ENCODE measurements at regions not wholly inside any gene's neighbourhood (a gene's known extent, or its start where the extent isn't known, plus 50 kb on each side); places are given as distances from the start of the nearest gene placed in this dataset.

GRCh38 chr3:177600411-177600810, 403.1 kb upstream of the TBL1XR1 start:
- TF ChIP-seq GABPA (IDR thresholded peaks at IDR 0.05 in 1 of 2, conservative IDR thresholded peaks at IDR 0.05 in 1 of 2) (no peak), SP1 (IDR thresholded peaks at IDR 0.05) (no peak), CTCF (IDR thresholded peaks at IDR 0.05; ENCODE audit: low read depth, low read length, missing input control) (no peak), JUND (IDR thresholded peaks at IDR 0.05) (no peak), TAF1 (conservative IDR thresholded peaks at IDR 0.05) (no peak), EGR1 (IDR thresholded peaks at IDR 0.05; ENCODE audit: low read depth in 2 of 2) (no peak)
- TF ChIP-seq, protein P1, sequence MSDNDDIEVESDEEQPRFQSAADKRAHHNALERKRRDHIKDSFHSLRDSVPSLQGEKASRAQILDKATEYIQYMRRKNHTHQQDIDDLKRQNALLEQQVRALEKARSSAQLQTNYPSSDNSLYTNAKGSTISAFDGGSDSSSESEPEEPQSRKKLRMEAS (IDR thresholded peaks at IDR 0.05) = no peak
